ENCODE measurements at regions not wholly inside any gene's neighbourhood (a gene's known extent, or its start where the extent isn't known, plus 50 kb on each side); places are given as distances from the start of the nearest gene placed in this dataset.

- DNase-seq (ENCODE audit: low spot score), result no peak
These were observed 105.7 kb upstream of the KL start for GRCh38 chr13:32910530-32910929.

DNA sequence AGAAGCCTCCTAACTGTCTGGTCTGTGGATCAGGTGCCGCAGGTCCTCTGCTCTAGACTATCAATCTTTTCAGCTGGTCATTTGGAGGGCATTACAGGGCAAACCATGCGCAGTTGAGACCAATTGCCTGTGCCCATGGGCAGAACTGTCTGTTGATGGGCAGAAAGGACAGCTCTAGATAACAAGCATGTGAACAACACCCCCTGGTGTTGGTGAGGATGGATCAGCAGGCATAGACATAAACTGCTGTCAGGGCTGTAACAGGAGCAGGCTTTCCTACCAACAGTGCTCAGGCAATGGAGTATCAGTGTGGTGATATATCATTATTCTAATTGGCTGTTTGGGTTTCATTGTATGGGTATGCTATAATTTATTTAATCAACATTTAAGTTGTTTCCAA, 104.7 kb upstream of the KL start:
- DNase-seq (ENCODE audit: low spot score), result no peak

DNA sequence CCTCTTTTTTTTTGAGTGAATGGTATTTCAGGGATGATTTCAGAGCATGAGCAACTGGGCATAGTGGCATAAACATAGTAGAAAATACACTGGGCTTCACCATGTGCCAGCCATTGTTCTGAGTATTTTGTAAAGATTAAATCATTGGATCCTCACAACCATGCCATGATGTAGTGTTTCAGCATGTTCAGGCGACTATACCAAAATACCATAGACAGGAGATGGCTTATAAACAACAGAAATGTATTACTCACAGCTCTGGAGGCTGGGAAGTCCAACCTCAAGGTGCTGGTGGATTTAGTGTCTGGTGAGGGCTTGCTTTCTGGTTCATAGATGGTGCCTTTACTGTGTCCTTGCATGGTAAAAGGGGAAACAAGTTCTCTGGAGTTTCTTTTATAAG, 101.5 kb upstream of the KL start:
- no peak for DNase-seq (ENCODE audit: low spot score)

- DNase-seq (ENCODE audit: low spot score), result no peak
These were observed 98.7 kb upstream of the KL start for GRCh38 chr13:32917504-32917903.

- no peak for DNase-seq (ENCODE audit: low spot score)
These were observed 92.5 kb upstream of the KL start for GRCh38 chr13:32923725-32924124.

- no peak for DNase-seq (ENCODE audit: low spot score)
These were observed 91.3 kb upstream of the KL start for GRCh38 chr13:32924886-32925285.

- no peak for DNase-seq (ENCODE audit: low spot score)
These were observed 90.7 kb upstream of the KL start for GRCh38 chr13:32925506-32925905.

DNA sequence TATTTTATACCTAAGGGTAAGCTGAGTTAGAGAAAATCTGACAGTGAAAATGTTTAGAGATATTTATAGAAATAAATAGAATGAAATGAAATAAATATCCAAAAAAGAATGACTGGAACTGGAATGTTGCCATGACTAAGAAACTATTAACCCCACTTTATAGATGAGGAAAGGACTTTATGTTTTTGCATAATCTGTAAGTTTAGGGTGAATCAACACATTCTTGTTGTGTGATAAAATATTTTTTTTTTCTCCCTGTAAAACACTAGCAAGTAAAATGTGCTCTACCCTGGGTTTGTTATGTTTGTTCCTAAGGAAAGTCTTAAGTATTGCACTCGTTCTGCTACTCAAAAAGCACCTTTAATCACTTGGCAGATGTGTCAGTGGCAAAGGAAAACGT, 83.8 kb upstream of the KL start:
- DNase-seq (ENCODE audit: low spot score), result no peak

- no peak for DNase-seq (ENCODE audit: low spot score)
These were observed 79.5 kb upstream of the KL start for GRCh38 chr13:32936716-32937115.

- DNase-seq (ENCODE audit: low spot score), result no peak
These were observed 77.9 kb upstream of the KL start for GRCh38 chr13:32938314-32938713.

- no peak for DNase-seq (ENCODE audit: low spot score)
These were observed 77.3 kb upstream of the KL start for GRCh38 chr13:32938907-32939306.

DNA sequence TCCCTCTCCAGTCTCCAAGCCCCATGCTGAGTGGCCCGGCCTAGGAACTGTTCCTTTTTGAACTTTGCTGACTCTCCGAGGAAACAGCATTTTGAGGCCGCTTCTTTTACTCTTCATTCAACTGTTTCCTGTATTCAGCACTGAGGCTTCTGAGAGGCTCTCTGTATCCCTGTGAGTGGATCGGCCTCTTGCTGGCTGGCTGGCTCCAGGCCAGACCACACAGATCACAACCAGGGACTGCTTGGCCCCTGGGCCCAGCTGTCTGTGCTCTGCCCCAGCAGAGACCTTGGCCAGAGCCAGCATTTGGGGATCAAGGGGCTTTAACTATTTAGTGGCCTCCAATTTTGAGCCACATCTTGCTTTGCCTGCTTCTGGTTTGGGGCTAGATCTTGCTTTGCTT, 75.6 kb upstream of the KL start:
- DNase-seq (ENCODE audit: low spot score), result no peak

GRCh38 chr13:32941368-32941767, 74.9 kb upstream of the KL start:
- no peak for DNase-seq (ENCODE audit: low spot score)

- no peak for DNase-seq (ENCODE audit: low spot score)
These were observed 69.7 kb upstream of the KL start for GRCh38 chr13:32946558-32946957.

DNA sequence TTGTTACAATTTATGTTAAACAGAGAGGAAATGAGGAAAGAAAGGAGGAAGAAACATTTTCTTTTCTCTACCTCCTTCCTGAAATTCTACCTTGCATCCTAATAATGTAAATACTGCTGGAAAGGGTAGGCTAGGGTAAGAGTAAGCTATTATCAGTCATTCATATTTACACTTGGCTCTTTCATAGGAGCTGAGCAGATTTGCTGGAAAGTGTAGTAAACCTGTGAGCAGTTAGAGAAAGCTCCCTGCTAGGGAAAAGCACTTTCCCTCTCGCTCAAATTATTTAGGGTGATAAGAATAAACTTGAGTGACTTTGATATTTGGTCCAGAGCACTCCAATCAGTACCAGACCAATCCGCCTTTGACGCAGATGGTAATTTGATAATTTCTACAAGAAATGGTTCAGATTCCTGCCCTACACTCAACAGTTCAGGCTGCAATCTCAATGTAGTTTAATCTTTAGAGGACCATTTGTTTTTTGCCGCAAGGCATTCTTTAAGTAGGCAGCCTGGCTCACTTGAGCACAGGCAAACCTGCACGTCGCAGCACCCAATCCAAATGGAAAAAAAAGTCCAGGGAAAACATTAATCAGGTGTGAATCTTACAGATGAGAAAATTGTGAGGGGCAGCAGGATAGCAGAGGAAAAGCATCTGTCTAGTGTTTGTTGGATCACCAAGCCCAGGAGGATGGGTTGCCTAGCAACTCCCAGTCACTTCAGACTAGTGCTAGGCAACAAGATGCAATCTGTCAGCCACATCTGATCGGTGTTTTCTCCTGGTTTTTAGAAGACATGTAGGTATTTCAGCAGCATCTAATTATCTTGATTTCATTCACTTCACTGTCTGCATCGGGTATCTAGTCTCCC, 68.6 kb upstream of the KL start:
- no peak for DNase-seq (ENCODE audit: low spot score)

DNA sequence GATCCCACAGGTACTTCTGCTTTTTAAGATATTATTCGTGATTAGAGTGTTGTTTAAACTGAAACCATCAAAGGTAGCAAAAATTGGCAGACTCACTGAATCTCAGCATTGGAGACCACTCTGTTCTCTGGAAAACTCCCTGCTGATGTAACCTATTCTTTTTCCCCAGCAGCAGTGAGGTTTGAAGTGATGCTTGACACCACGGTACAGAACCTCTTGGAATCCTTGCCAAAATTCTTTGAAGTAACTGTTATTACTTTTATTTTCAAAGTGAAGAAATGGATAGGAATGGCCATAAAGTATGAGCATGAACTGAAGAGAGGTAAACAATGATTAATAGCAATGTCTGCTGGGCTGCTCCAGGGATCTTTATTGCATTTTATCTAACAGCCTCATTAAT, 66.4 kb upstream of the KL start:
- DNase-seq (ENCODE audit: low spot score), result no peak

DNA sequence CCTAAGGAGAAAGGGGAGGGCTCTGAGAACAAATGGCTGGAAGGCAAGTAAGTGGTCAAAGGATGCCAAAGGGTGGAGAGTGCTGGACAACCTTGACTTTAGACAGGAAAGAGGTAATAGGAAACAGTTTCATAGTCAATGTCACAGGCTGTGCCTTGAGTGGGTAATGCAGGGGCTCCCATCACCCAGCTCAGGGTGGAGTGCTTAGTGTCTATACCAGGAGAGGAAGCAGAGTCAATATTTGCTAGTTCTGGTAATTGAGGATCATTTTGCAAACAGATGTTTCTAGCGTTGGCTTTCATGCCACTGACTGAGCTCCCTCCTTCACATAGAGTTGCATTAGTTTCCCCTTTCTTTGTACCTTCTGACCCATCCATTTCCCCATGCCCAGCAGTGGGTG, 64.6 kb upstream of the KL start:
- DNase-seq (ENCODE audit: low spot score), result no peak

DNA sequence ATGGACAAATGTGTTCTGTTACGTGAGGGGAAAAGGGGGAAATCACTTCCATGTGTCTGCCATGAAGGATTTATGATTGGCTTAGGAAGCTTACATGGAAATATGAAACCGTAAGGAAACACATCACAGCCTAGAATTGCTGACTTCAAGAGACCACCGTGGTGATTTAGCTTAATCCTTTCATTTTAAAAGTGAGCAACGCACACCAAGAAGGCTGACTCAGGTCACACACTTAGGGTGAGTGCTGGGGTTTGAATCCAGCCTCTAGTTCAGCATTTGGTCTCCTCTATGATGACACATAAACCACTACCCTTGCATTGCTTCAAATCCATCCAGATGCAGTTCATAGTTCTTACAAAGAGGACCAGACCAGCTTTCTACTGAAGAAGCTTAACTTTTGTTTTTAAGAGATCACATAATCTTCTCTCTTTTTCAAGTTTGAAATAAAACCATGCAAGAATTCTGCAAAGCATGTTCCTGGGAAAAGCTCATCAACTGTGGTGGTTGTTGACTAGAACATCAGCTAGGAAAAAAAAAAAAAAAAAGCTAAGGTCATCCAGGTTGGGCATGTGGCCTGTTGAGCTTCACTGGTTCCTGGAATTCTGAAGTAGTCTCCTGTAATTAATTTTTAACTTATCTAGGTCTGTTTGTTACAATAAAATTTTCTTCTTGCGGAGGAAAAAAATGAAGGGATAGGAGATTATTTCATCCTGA, 60.2 kb upstream of the KL start:
- DNase-seq (ENCODE audit: low spot score), result no peak

DNA sequence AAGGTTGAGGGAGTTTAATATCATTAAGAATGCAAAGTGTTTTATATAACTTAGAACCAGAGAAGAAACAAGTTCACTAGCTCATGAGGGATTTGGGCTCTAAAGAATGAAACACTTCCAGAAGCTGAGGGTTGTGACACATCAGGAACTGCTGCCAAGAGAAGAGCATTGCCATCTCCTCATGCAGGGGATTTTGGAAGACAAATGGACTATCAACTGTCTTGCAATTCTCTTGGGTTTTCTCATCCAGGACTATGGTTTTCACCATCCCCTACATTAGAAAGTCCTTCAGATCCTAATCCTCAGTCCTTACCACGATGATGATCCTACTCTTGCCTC, 59.7 kb upstream of the KL start:
- no peak for DNase-seq (ENCODE audit: low spot score)

DNA sequence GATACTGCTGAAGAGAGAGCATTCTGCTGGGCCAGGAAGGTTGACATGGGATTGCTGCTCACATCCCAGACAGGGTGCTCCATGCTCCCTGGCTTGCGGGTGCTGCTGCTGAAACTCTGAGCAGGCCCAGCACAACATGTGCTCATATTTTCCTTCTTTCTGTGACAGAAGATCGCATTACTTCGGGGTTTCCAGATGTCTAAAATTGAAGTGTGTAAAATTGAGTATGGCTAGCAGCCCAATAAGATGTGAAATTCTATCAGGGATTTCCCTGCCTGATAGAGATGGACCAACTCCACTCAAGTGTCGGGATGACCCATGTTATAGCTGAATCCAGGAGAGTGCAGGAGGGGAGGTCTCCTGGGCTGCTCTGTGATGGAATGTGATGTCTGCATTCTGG, 55.6 kb upstream of the KL start:
- no peak for DNase-seq (ENCODE audit: low spot score)

GRCh38 chr13:32961724-32962123, 54.5 kb upstream of the KL start:
- no peak for DNase-seq (ENCODE audit: low spot score)

DNA sequence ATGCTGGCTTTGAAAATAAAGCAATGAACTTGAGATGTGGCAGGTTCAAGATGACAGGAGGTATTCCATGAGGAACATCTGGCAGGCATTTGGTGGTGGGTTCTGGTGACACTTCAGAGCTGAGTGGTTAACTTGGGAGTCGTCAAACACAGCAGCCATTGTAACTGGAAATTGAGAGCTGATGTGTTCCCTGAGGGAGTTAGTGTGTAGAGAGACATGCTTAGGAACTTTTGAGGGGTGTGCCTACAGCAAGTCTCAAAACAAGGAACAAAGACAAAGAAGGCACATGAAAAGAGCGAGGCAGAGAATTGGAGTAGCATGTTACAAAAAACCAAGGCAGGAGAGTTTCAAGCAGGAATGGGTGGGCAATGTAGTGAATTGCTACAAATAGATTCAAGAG, 53.9 kb upstream of the KL start:
- DNase-seq (ENCODE audit: low spot score), result no peak

- no peak for DNase-seq (ENCODE audit: low spot score)
These were observed 51.2 kb upstream of the KL start for GRCh38 chr13:32964987-32965386.
